ENCODE measurements at regions not wholly inside any gene's neighbourhood (a gene's known extent, or its start where the extent isn't known, plus 50 kb on each side); places are given as distances from the start of the nearest gene placed in this dataset.

DNA sequence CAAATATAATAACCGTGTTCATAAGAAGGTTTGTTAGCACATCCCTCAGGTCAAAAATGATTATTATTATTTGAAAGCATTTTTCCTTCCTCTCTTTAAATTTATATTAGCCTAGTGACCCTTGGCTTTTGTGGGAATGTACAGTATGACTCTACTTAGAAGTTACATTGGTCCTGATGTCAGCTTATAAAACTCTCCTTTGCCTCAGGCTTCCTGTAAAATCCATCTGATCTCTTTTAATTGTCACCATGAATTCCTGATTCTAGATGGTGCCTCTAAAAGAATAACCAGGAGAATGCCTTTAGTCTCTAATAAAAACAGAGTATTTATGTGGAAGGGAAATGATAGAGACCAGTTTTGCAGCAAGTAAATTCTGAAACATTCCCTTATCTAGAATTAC is 1134.4 kb downstream of the XPNPEP1 start:
- Histone ChIP-seq H3K27ac (no peak overlapping the region), H3K27me3 (replicated peaks) (no peaks in the 10 kb centered on the region), H3K9me3 (replicated peaks) (peaks cover 15% of the 10 kb centered on the region), H3K4me3 (no peak overlapping the region), H3K36me3 (no peaks in the 10 kb centered on the region), H3K4me1 (replicated peaks) (no peaks in the 10 kb centered on the region)
- no peak for DNase-seq (ENCODE audit: low read depth in 1 of 2, low spot score in 2 of 2)

DNA sequence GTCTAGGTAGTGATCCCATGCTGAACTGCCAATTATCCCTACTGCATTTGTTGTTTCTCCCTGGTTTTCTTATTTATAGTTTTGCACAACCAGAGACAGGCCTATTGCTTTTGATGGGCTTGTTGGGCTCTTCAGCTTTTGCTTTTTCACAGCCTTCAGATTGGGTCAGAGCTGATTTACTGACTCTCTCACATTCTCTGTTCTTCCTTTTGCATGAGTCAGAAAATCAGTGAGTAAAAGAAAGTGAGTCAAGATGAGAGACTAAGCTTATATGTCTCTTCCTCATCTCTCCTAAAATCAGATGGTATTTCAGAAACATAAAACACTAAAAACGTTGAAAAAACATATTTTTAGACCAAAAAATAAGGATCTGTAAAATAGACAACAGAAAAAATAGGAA is 1135.4 kb downstream of the XPNPEP1 start:
- no peak overlapping the region for H3K4me3 ChIP-seq
- H3K9me3 ChIP-seq (replicated peaks), result peaks cover 15% of the 10 kb centered on the region
- no peaks in the 10 kb centered on the region for H3K4me1 ChIP-seq (replicated peaks)
- H3K27me3 ChIP-seq (replicated peaks), result no peaks in the 10 kb centered on the region
- H3K36me3 ChIP-seq, result no peaks in the 10 kb centered on the region
- H3K27ac ChIP-seq, result no peak overlapping the region
- no peak for DNase-seq (ENCODE audit: low read depth in 1 of 2, low spot score in 2 of 2)

DNA sequence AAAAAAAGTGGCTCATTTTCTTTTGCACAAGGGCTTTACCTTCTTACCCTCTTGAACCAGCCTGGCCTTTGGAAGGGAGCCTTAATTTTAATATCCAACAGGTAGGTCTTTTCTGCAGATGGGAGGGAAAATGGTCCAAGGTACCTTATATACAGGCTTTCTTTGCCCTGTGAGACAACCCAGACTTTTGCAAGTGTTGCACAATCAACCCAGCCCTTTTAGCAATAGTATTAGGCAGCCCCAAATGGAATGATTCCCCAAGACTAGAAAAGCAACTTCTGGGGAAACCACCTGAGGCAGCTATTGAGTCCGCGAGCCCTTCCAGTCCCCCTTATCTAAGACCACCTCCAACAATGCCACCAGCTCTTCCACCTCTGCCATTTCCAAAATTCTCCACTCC is 1138.3 kb downstream of the XPNPEP1 start:
- no peak overlapping the region for H3K4me3 ChIP-seq
- no peaks in the 10 kb centered on the region for H3K4me1 ChIP-seq (replicated peaks)
- H3K27me3 ChIP-seq (replicated peaks), result no peaks in the 10 kb centered on the region
- H3K27ac ChIP-seq, result no peak overlapping the region
- no peaks in the 10 kb centered on the region for H3K36me3 ChIP-seq
- H3K9me3 ChIP-seq (replicated peaks), result peaks cover 15% of the 10 kb centered on the region
- no peak for DNase-seq (ENCODE audit: low read depth in 1 of 2, low spot score in 2 of 2)

DNA sequence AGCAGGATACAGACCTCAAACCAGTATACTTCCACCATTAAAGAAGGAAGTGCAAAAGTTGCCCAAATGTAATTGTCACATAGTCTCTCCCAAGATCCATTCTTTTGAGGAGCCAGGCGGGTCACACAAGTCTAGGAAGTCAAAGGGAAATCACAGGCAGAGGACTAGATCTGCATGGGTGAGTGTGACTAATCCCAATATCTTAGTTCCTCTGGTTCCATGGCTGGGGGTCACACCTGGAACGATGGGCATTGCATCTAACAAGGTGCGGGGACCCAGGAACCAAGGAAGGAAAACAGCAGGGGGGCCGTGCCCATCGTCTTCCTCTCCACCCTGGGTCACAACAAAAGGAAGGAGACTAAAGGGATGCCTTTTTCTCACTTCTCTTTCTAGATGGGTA is 1138.8 kb downstream of the XPNPEP1 start:
- H3K4me1 ChIP-seq (replicated peaks), result no peaks in the 10 kb centered on the region
- no peak overlapping the region for H3K4me3 ChIP-seq
- peaks cover 15% of the 10 kb centered on the region for H3K9me3 ChIP-seq (replicated peaks)
- no peaks in the 10 kb centered on the region for H3K36me3 ChIP-seq
- no peak for DNase-seq (ENCODE audit: low read depth in 1 of 2, low spot score in 2 of 2)
- H3K27ac ChIP-seq, result no peak overlapping the region
- no peaks in the 10 kb centered on the region for H3K27me3 ChIP-seq (replicated peaks)

DNA sequence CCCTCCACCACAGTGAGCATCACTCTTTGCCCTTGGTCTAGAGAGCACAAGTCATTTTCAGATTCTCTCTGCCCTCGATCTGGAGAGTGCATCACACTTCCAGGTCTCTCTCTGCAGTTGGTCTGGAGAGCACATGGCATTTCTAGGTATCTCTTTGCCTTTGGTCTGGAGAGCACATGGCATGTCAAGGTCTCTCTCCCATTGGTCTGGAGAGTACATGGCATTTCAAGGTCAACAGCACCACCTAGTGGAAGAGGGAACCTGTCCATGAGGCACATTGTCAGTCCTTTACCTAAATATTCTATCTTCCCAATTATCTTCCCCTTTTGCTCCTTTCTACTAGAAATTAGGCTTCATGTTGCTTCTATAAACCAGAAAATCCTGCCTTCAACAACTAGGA is 1139.4 kb downstream of the XPNPEP1 start:
- Histone ChIP-seq H3K27me3 (replicated peaks) (no peaks in the 10 kb centered on the region), H3K36me3 (no peaks in the 10 kb centered on the region), H3K27ac (no peak overlapping the region), H3K4me1 (replicated peaks) (no peaks in the 10 kb centered on the region), H3K4me3 (no peak overlapping the region), H3K9me3 (replicated peaks) (peaks cover 15% of the 10 kb centered on the region)
- DNase-seq (ENCODE audit: low read depth in 1 of 2, low spot score in 2 of 2), result no peak

DNA sequence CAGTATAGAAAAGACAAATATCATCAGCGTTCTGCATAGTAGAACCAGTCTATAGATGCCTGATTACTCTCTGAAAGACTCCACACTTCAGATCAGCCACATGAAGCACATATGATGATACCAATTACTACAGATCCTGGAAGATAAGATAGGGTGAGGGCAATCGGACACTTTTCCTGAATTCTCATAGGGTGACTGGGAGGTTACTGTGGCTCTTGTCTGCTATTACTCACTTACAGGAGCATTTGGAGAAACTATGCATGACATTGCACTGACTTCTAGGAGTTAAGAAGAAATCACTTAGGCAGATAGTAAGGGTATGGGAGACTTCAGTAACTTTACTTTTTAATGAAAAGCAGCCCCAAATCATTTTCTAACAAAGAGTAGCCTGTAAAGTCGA is 1140.9 kb downstream of the XPNPEP1 start:
- H3K4me3 ChIP-seq, result no peak overlapping the region
- no peaks in the 10 kb centered on the region for H3K4me1 ChIP-seq (replicated peaks)
- no peak overlapping the region for H3K27ac ChIP-seq
- H3K9me3 ChIP-seq (replicated peaks), result peaks cover 13% of the 10 kb centered on the region
- no peaks in the 10 kb centered on the region for H3K27me3 ChIP-seq (replicated peaks)
- H3K36me3 ChIP-seq, result no peaks in the 10 kb centered on the region
- DNase-seq (ENCODE audit: low read depth in 1 of 2, low spot score in 2 of 2), result no peak

DNA sequence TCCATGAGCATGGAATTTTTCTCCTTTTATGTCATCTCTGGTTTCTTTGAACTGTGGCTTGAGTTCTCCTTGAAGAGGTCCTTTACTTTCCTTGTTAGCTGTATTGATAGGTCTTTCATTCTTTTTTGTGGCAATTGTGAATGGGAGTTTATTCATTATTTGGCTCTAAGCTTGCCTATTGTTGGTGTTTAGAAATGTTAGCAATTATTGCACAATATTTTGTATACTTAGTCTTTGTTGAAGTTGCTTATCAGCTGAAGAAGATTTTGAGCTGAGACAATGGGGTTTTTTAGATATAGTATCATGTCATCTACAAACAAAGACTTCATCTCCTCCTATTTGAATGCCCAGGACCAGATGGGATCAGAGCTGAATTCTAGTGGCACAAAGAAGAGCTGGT is 1143.8 kb downstream of the XPNPEP1 start:
- H3K4me1 ChIP-seq (replicated peaks), result no peaks in the 10 kb centered on the region
- no peak overlapping the region for H3K4me3 ChIP-seq
- H3K27me3 ChIP-seq (replicated peaks), result no peaks in the 10 kb centered on the region
- no peaks in the 10 kb centered on the region for H3K36me3 ChIP-seq
- no peak overlapping the region for H3K27ac ChIP-seq
- DNase-seq (ENCODE audit: low read depth in 1 of 2, low spot score in 2 of 2), result no peak
- peaks cover 2% of the 10 kb centered on the region for H3K9me3 ChIP-seq (replicated peaks)

DNA sequence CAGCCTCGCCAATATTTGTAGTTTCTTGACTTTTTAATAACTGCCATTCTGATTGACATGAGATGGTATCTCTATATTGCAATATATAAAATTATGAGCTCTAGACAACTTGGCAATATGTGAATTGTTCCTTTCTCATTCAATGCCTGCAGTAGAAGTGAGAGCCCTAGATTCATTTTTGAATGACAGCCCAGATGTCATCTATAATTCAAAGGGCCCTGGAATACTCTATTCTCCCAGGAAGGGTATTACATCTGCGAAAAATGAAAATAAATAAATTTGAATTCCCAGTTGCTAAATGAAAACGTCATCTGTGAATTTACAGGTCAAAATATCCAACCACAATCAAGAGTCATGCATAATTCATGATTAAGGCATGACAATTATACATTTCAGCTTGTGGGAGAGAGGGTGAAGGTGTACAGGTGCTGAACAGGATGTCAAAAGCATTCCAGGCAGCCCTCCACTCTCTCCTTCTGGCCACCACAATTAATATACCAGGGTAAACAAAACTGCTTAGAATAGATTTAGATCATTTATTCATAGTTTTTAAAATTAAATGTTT is 1147.3 kb downstream of the XPNPEP1 start:
- no peak for DNase-seq (ENCODE audit: low read depth in 1 of 2, low spot score in 2 of 2)
- no peaks in the 10 kb centered on the region for H3K9me3 ChIP-seq (replicated peaks)

DNA sequence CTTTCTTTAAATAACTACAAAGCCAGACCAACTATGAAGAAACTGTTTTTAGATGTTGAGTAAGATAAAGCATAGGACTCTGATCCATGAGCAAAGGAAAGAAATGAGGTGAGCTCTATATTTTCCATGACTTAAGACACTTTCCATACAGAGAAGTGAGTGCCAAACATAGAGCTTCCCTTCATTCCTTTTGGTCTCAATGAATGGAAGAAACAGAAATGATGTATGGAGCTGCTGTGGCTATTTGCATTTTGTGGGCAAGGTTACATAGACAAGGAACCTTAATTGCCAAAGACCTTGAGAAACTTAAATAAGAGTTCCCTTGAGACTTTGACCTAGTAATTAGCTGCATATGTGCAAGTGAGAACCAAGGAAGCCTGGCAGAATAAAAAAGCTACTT is 1152.2 kb downstream of the XPNPEP1 start:
- H3K27me3 ChIP-seq (replicated peaks), result no peaks in the 10 kb centered on the region
- H3K4me3 ChIP-seq, result no peak overlapping the region
- no peaks in the 10 kb centered on the region for H3K36me3 ChIP-seq
- H3K4me1 ChIP-seq (replicated peaks), result no peaks in the 10 kb centered on the region
- no peaks in the 10 kb centered on the region; the same call in 1 of the 2 replicates for H3K9me3 ChIP-seq (replicated peaks)
- H3K27ac ChIP-seq, result no peak overlapping the region
- no peak for DNase-seq (ENCODE audit: low read depth in 1 of 2, low spot score in 2 of 2)

More for the DNA sequence above, 1147.3 kb downstream of the XPNPEP1 start:
- H3K36me3 ChIP-seq, result no peaks in the 10 kb centered on the region
- H3K27me3 ChIP-seq (replicated peaks), result no peaks in the 10 kb centered on the region
- no peaks in the 10 kb centered on the region for H3K4me1 ChIP-seq (replicated peaks)
- no peak overlapping the region for H3K4me3 ChIP-seq
- H3K27ac ChIP-seq, result no peak overlapping the region

DNA sequence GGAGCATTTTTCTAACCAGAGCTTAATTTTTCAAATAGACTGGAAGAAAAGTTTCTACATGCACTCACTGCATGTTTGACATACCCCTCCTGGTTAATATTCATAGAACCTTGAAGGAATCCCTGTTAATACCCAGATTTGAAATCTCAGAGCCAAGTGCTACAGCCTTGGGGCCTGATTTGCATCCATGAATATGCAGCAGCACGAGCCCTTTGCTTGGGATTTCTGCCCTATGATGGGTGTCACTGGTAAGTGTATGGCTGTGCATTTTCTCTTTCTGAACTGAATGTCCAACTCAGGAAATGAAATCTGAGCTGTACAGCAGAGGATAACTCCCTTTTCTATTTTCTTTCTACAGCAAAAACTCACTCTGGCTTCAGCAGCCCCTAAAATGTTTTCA is 1157.5 kb downstream of the XPNPEP1 start:
- Histone ChIP-seq H3K27ac (no peak overlapping the region), H3K4me1 (replicated peaks) (no peaks in the 10 kb centered on the region), H3K4me3 (no peak overlapping the region), H3K9me3 (replicated peaks) (no peaks in the 10 kb centered on the region; the same call in 1 of the 2 replicates), H3K36me3 (no peaks in the 10 kb centered on the region), H3K27me3 (replicated peaks) (no peaks in the 10 kb centered on the region)
- DNase-seq (ENCODE audit: low read depth in 1 of 2, low spot score in 2 of 2), result no peak

DNA sequence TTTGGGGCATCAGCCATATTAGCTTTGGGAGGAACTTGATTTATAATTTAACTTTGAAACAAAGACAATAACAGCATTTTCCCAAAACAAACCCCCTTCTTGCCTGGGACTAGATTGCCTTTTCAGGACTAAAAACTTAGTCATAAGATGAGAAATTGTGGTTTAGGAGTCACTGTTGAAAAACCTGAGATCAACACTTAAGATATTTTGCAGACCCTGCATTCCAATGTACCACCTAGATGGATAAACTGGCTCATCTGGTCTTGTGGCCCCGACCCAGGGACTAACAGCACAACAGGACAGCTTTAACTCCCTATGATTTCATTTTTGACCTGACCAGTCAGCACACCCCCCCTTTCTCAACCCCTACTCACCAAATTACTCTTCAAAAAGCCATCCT is 1165.4 kb downstream of the XPNPEP1 start:
- no peak overlapping the region for H3K27ac ChIP-seq
- DNase-seq (ENCODE audit: low read depth in 1 of 2, low spot score in 2 of 2), result no peak

DNA sequence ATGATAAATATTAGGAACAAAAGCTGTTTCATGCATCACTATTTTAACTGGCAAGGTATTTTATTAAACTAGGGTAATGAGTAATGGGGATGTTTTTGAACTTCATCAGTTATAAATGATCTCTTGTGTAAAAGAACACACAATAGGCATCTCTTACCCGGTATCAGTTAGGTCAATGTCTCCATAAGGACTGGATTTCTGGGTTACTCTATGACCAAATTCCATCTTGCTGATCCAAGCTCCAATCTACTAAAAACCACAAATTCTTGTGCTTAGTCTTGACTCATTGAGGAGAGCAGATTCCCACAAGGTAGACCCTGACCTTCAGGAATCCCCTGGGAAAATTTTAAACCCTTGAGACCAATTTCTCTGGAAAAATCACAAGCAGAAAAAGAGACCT is 1167.7 kb downstream of the XPNPEP1 start:
- H3K27ac ChIP-seq, result no peak overlapping the region
- no peaks in the 10 kb centered on the region for H3K36me3 ChIP-seq
- no peaks in the 10 kb centered on the region for H3K27me3 ChIP-seq (replicated peaks)
- no peak overlapping the region for H3K4me3 ChIP-seq
- no peaks in the 10 kb centered on the region for H3K4me1 ChIP-seq (replicated peaks)
- H3K9me3 ChIP-seq (replicated peaks), result no peaks in the 10 kb centered on the region
- no peak for DNase-seq (ENCODE audit: low read depth in 1 of 2, low spot score in 2 of 2)

More for the DNA sequence above, 1165.4 kb downstream of the XPNPEP1 start:
- H3K9me3 ChIP-seq (replicated peaks), result no peaks in the 10 kb centered on the region
- H3K36me3 ChIP-seq, result no peaks in the 10 kb centered on the region
- H3K27me3 ChIP-seq (replicated peaks), result no peaks in the 10 kb centered on the region
- no peaks in the 10 kb centered on the region for H3K4me1 ChIP-seq (replicated peaks)
- no peak overlapping the region for H3K4me3 ChIP-seq

DNA sequence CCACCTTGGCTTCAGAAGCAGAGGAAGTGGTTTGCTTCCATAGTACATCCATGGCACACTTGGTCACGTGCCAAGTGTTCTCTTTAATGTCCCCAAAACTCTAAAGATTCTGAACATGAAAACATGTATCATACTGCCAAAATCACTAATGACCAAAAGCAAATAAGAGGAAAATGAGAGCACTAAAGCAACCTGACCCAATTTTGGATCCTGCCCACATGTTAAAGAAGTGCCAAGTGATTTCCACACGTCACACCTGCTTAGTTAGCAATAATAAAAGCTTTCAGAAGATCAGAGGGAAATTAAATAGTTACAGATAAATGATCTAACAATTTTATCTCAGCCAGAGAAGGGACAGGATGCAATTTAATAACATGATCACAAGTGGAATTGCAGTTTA is 1170.0 kb downstream of the XPNPEP1 start:
- Histone ChIP-seq H3K9me3 (replicated peaks) (no peaks in the 10 kb centered on the region), H3K4me3 (no peak overlapping the region), H3K4me1 (replicated peaks) (no peaks in the 10 kb centered on the region), H3K36me3 (no peaks in the 10 kb centered on the region), H3K27me3 (replicated peaks) (no peaks in the 10 kb centered on the region), H3K27ac (no peak overlapping the region)
- DNase-seq (ENCODE audit: low read depth in 1 of 2, low spot score in 2 of 2), result no peak

DNA sequence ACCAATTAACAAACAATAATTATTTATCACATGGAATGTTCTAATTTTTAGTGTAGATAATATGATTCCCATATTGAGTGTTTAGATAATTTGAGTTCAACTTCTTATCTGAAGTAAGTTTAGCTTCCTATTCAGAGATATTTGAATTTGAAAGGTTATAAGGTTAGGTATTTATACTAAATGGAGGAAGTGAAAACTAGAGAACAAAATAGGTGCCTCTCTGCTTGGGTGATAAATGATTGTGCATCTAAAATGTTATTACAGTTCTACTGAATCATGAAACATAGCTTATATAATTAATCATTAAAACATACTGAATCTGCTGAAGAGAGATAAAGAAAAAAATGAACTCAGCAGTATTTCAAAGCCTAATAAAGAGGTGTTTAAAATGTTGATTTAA is 1174.3 kb downstream of the XPNPEP1 start:
- no peak for DNase-seq (ENCODE audit: low read depth in 1 of 2, low spot score in 2 of 2)
- Histone ChIP-seq H3K4me3 (no peak overlapping the region), H3K4me1 (replicated peaks) (no peaks in the 10 kb centered on the region), H3K9me3 (replicated peaks) (no peaks in the 10 kb centered on the region), H3K36me3 (no peaks in the 10 kb centered on the region), H3K27me3 (replicated peaks) (no peaks in the 10 kb centered on the region), H3K27ac (no peak overlapping the region)

DNA sequence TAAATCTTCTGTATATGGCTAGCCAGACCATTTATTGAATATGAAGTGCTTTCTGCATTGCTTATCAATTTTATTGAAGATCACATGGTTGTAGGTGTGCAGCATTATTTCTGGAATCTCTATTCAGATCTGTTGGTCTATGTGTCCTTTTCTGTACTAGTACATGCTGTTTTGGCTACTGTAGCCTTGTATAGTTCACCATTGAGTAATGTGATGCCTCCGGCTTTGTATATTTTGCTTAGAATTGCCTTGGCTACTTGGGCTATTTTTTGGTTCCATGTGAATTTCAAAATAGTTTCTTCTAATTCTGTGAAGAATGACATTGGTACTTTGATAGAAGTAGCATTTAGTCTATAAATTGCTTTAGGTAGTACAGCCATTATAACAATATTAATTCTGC is 1187.2 kb downstream of the XPNPEP1 start:
- no peak for DNase-seq (ENCODE audit: low read depth in 1 of 2, low spot score in 2 of 2)
- H3K27ac ChIP-seq, result no peak overlapping the region
- no peaks in the 10 kb centered on the region for H3K27me3 ChIP-seq (replicated peaks)

More for the DNA sequence above, 1187.2 kb downstream of the XPNPEP1 start:
- H3K36me3 ChIP-seq, result no peaks in the 10 kb centered on the region
- H3K4me3 ChIP-seq, result no peak overlapping the region
- H3K9me3 ChIP-seq (replicated peaks), result 0 out of 2 replicates have a peak, but pooled peaks cover 3% of the 10 kb centered on the region
- no peaks in the 10 kb centered on the region for H3K4me1 ChIP-seq (replicated peaks)

Data from SJSA1 (cell line).